HG03060 (cell line): ENCODE measurements at regions not wholly inside any gene's neighbourhood (a gene's known extent, or its start where the extent isn't known, plus 50 kb on each side); places are given as distances from the start of the nearest gene placed in this dataset.

Experiments used
- ATAC-seq: cut with Tn5 transposase; IDR thresholded peaks from one replicate; pipeline ENCODE4 v1.9.1; 2021; ENCODE audit warnings: low read depth, moderate number of reproducible peaks; ENCODE audit not compliant: unreplicated experiment

DNA sequence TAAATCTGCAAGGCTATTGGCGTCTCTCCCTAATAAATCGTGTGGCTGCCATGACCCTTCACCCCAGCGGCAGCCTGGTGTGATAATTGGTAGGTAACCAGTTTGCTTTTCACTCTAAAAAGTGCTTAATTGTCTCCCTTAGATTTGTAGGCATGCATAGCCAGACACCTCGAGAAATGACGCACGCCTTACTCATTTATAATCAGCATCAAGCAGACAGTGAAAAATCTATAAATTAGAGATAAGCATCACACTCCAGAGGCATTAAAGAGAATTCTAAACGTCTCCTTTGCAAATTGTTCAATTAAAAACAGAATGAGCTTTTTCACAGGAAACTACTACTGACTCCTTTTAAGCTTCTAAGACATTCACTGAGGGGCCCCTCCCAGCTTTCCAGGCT, 110.2 kb upstream of the RPS6KA2 start:
- ATAC-seq, result no peak

DNA sequence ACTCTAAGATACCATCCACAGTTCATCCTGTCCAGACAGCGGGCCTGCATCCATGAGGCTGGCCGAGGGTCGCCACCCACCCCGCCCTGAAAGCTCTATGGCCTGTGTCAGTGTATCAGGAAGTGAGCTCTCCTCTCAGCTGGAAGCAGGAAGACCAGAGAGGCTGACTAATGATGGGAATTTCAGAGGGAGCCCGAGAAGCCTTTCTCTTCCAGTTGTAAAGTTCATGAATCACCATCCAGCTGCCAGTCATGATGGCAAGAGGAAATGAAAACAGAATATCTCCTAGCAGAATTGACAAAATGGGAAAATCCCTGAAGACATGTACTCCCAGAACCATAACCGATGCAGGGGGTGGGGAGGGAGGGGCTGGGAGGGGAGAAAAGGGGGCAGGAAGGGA, 109.6 kb upstream of the RPS6KA2 start:
- ATAC-seq, result no peak

DNA sequence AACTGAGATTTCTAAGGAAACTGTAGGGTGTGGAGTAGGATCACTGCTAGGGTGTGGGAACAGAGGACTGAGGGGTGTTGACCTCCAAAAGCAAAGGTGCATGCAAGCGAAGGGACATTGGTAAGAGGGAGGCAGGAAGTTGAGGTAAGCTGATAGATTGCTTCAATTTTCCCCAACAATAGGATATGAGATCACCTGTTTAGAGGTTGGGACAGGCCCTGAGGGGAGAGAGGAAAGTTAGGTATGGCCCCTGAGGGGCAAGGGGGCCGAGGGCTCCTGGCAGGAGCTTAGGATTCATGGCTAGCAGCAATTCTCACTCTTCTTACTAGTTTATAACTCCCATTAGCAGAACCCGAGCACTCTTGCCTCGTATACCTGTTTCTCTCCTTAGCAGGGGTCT, 106.8 kb upstream of the RPS6KA2 start:
- no peak for ATAC-seq

DNA sequence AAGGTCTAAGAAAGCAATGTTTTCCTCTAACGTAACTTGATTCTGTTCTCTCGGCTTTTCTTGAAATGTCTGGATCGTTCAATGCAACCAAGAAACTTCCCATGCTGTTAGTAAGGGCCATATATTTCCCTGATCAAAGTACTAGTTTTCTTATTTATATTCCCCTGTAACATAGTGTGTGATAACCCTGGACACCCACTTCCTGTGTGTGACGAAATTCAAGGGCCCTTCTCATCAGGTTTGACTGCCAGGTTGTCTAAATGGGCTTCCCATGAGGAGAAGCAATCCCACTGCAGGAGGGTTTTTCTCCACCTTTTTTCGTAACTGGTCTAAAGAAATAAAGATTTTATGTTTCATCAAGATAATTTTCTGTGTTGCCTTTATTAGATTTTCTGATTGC, 102.6 kb upstream of the RPS6KA2 start:
- no peak for ATAC-seq

DNA sequence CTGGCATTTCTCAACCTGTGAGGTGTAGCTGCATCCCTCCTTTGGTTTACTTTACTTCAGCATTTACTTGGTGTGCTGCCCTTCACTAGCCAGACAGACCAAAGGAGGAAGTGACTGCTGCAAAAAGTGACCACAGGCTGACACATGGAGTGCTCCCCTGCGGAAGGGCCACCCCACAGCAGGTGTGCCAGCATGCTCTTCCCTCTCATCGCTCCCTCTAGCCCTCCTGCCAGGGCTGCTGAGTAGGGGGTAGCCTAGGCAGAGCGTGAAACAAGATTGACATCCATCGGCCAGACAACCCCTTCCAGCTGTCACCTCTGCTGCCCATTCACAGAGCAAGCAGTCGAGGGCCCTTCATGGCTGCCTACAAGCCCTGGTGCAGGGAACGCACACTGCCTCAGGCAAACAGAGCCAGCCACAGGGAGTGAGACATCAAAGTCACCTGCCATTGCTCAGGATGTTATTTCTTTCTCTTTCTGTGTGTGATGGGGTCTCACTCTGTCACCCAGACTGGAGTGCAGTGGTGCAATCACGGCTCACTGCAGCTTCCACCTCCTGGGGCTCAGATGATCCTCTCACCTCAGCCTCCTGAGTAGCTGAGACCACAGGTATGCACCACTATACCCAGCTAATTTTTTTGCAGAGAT, 102.0 kb upstream of the RPS6KA2 start:
- ATAC-seq, result no peak

DNA sequence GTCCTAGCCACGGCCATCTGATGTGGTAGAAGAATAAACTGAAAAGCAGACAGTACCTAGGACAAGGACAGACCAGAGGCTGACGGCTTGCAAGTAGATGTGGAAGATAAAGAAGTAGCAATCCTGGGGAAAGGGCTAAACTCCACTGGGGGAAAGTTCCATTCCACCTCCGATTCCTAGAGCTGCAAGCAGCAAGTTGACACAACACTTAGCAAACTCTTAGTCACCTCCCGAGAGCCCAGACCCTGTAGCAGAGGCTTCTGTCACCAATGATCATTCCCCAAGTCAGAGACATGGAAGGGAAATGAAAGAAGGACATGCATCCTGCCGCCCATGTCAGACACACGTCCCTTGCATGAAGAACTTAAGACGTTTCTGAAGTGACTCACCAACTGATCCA, 99.2 kb upstream of the RPS6KA2 start:
- no peak for ATAC-seq

DNA sequence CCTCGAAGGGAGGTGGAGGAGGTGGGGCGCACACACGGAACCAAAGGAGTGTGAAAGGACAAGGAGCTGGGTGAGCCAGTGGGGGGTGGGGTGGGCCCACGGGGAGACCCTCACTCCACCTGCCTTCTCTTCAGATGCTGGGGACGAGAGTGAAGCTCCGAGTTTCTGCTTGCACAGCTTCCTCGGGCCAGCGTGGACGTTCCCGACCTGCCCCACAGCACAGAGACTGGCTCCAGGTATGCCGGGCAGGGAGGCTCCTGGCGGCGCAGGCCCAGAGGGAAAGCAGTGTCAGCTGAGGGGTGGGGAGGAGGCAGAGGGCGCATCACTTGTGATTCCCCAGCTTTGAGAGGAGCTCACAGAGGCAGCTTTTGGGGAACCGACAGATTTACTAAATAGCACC, 98.5 kb upstream of the RPS6KA2 start:
- ATAC-seq, result no peak

DNA sequence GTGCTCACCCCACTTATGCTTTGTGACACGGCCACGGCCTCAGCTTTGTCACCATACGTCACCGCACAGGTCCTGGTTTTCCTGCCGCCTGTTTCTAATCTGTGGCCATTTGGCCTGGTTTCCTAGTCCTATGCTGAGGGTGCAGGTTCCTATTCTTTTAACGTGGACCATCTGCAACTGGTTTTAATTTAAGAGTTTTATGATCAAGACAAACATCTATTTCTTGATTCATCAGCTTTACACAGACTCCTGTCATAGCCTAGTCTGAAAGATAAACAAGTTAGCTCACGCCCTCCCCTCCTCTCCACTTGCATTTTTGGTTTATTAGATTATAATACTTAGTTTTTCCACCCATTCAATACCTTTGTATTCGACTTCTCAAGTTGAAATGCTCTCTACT, 97.5 kb upstream of the RPS6KA2 start:
- ATAC-seq, result no peak

DNA sequence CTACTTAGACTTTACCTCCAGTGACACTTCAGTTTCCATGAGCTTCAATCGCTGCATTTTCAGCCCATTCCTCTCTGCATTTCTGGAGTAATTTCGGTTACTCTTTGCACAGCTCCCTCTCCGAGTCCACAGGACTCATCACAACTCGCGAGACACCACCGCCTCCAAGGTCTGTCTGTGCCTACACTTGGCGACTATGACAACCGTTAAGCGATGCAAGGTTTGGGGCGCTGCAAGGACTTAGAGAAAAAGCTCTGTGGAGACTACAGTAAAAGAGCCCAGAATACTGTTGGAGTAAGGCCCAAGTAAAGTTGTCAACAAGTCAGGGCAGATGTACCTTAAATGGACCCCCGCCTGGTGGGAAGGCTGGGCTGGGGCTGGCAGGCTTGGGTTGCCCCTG, 95.7 kb upstream of the RPS6KA2 start:
- no peak for ATAC-seq

DNA sequence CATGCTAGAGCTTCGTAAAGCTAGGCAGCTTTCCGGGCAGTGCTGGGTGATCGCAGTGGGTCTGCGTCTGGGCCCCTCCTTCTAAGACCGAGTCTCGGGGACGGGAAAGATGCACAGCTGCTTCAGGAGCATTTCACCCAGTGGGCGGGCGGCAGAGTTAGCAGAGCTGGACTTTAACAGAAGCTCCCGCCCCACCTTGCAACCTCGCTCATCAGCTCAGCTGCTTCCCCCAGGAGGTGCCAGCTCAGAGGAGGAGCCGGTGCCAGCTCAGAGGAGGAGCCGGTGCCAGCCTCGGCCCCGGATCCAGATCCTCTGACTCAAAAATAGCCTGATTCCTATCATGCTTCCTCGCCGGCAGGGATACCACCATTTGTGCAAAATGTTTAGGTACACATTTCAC, 94.5 kb upstream of the RPS6KA2 start:
- no peak for ATAC-seq

DNA sequence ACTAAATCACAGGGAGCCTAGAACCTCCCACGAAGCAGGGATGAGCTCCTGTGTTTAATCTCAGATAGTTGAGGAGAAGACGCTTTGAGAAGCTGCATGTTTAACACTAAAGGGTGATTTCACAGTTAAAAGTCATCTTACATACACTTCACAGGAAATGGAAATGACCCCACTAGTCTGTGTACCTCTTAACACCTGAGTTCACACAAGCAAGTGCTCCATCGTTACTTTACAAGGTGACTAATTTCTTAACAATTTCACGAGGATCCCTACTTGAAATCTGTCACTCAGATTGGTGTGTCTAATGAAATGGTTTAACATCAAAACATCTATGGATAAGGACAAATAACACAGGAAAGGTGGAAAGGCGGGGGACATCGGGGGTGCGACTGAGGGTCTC, 93.8 kb upstream of the RPS6KA2 start:
- ATAC-seq, result no peak

DNA sequence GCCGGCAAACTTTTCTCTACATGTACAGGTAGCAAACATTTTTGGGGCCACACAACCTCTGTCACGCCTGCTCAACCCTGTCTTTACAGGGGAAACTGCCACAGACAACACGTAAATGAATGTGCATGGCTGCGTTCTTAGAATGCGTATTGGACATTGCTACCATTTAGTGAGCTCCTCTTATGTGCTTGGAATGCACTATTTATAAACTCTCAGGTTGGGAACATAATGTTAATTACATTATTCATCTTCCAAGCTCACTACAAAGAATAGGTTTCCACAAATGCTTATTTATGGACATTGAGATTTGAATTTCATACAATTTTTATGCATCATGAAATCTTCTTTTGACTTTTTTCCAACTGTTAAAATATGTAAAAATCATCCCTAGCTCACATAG, 92.0 kb upstream of the RPS6KA2 start:
- no peak for ATAC-seq

DNA sequence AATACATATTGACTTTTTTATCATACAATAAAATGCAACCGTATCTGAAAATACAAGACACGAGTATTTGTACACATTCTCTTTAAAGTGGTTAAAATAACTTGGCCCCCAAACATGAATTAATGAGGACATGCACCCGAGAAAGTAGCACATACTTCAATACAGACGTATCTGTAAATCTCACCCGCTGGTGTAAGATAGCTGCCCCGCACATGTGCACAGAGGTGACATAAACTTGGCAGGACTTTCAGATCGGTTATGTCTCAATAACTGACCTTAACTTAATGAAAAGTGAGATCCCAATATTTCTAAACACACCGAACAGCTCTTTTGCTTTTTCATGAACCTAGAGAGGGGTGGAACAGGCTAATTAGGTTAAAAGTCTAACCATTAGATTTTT, 91.5 kb upstream of the RPS6KA2 start:
- no peak for ATAC-seq

DNA sequence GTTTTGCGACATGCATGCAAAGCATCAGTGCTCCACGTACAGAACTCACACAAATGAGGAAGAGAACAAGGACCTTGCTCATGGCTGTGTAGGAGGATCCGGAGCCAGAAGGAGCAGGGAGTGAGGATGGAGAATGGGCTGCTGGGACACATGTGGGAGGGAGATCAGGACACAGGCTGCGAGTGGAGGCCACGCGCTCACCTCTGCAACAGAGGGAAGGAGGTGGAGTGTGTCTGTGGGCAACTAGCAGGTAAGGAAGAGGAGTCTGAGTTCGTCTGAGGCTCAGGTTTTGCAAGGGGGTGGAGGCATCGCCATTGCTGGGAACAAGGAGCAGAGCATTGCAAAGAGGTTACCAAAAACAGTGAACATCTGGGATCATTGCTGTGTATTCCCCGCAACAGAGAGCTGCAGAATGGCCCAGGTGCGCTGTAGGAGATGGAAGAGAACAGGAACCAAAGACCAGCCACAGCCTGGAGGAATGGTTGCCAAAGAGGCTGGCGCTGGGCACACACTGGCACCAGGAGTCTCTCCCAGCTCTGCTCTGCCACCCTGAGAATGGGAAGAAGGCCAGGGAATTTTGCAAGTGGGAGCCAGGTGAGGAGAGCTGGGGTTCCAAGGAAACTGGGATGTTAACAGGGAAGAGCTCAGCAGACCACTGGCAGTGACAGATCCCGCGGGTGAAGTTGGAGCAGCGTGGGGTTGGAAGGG, 90.0 kb upstream of the RPS6KA2 start:
- ATAC-seq, result no peak

DNA sequence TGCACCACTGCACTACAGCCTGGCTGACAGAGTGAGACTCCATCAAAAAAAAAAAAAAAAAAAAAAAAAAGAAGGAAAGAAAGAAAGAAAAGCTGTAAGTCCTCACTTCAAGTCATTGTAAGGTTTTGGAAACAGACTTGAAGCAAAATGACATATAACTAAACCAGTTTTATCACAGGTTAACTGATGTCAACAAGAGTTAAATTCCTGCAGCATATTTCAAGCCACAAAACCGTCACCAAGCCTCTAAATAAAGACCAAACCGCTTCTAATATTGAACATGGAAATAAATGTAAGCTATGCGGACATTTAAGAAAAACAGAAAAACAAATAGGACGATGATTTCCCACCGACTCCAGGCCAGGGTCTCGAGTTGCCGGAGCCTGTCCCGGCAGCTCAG, 88.9 kb upstream of the RPS6KA2 start:
- ATAC-seq, result no peak

DNA sequence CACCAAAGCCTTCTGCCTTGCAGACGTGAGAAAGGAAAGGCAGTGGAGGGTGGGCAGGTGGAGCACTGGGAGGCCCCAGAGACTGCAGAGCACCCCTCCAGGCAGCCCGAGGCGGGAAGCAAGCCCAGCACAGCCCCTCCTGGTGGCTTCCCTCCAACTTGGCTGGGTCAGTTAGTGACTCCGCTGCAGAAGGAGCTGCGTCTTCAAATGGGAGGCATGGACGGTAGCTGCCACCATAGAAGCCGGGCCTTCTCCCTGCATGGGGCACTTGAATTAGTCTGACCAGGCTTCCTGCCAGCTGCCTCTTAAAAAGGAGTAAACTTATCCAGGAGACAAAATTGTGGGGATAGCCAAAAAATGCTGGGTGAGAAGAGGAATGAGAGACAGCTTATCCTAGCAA, 88.0 kb upstream of the RPS6KA2 start:
- no peak for ATAC-seq

DNA sequence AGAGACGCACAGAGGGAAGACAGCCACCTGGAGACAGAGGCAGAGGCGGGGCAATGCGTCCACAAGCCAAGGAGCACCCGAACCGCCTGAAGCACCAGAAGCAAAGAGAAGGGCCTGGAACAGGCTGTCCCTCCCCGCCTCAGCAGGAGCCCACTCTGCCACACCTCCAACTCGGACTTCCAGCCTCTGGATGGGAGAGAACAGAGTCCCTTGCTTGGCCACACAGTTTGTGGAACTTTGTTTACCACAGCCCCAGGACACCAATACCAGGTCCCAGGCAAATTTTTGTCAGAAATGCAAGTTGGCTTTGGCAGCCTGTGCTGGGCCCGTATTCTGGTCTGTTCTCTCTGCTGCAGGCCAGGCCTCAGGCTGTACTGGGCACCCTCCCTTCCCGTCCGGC, 87.5 kb upstream of the RPS6KA2 start:
- ATAC-seq, result no peak

DNA sequence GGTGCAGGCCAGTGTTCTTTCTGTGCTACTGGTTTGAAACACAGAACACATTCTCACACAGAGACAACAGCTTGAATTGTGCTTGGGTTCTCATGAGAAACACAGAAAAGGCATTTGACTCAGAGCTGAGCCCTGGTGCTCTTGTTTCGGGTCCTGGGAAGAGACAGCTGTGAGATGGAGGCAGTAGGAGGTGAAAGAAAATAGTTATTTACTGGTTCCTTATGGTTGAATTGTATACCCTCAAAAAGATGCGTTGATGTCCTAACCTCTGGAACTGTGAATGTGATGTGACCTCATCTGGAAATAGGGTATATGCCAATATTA, 87.1 kb upstream of the RPS6KA2 start:
- no peak for ATAC-seq

DNA sequence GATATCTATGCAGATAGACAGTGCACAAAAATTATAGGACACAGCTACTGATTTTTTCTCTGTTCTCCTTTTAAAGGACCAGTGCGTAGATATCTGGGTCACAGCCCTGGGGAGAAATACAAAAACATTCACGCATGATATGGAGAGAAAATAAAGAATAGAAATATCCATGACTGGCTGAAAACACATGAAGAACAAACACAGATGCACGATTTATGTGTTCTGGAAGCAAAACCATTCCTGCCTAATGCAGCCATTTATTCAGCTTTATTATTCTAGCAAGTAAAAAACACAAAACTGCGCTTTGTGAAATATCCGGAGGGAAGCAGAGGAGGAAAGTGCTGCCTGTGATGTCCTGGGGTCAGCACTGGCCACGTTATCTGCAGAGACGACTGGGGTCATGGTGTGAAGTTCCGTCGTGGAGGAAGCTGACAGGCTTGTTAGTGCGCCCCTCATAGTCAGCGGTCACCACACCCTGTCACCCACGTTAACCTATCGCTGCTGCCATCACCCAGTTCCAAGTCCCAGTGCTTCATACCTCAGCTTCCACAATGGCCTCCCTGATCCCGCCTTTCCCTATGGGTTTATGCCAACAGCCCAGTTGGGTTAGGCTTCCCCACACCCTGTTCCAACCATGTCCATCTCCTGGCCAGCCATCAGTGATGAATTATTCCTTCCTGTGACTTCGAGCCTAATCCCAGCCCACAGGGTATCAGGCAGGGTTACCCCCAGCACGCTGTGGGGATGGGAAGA, 86.6 kb upstream of the RPS6KA2 start:
- no peak for ATAC-seq

DNA sequence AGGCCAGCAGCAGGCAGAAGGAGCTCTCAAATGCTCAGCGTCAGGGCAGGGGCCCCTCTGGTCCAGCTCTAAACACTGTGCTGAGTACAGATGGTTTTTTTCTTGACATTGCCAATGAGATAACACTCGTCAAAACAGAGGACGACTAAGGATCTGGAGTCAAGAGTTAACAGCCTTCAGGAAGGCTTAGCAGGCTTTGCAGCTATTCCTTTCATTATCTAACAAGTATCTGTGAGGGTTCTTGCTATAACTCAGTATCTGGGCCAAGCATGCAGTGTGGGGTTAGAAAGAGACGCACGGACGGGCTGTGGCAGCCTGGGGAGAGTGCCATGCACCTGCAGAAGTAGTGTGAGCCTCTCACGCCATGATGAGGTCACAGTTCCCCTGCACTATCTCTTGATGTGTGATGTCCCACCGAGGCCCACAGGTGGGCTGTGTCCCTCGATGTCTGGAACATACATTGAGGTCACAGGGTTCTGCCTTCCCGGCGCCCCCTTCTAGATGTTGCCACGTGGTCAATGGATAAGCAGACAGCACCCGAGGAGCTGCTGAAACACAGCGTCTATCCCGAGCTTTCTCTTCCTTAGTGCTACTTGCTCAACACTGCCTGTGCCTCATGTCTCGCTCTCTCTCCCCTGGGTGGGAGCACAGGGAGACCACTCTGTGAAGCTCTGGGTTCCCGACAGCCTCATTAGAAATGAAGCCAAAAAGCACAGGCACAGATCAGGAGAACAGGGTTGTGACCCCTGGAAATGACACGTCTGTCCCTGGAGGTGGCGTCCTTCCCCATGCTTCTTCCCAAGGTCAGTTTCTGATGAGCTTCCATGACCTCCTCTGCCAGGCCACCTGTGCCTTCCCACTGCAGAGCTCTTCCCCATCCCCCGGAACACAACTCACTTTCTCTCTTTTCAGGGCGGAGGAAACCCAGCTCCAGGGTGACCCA, 85.5 kb upstream of the RPS6KA2 start:
- no peak for ATAC-seq

DNA sequence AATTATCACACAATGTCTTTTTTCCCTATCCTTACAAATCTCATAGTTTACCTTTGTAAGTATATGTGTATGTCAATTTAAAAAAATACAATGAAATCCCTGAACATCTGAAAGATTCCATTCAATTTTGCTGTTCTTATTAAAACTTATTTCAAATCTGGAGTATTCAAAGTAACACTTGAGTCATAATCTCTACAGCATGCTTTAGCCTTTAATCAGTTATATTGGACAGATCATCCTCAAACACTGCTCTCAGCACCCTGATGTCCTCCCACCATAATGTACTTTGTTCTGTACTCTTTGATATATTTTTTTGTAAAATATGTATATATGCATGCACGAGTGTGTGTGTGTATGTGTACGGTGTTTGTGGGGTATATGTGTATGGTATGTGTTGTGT, 83.0 kb upstream of the RPS6KA2 start:
- ATAC-seq, result no peak
